Renal cortex interstitium (tissue), 11 donors: ENCODE measurements at regions not wholly inside any gene's neighbourhood (a gene's known extent, or its start where the extent isn't known, plus 50 kb on each side); places are given as distances from the start of the nearest gene placed in this dataset.

Source experiments
- DNase-seq, 11 donors: peaks; one replicate each; pipeline ENCODE4 v3.0.0-alpha.2; 2013; ENCODE audit warnings: low read depth in 9 of 11, low spot score in 4 of 11; ENCODE audit errors: extremely low read depth in 1 of 11

GRCh38 chr12:4117386-4118016, 156.1 kb upstream of the CCND2 start:
- DNase-seq, result no peak

GRCh38 chr12:4116251-4117111, 157.1 kb upstream of the CCND2 start:
- DNase-seq, result no peak

GRCh38 chr12:4115570-4115969, 158.0 kb upstream of the CCND2 start:
- DNase-seq, result no peak

GRCh38 chr12:4114986-4115385, 158.6 kb upstream of the CCND2 start:
- DNase-seq, result no peak

GRCh38 chr12:4112734-4113325, 160.7 kb upstream of the CCND2 start:
- DNase-seq, result no peak

GRCh38 chr12:4112290-4112689, 161.3 kb upstream of the CCND2 start:
- DNase-seq, result no peak

GRCh38 chr12:4111010-4111409, 162.6 kb upstream of the CCND2 start:
- no peak for DNase-seq

GRCh38 chr12:4109826-4110225, 163.7 kb upstream of the CCND2 start:
- no peak for DNase-seq

GRCh38 chr12:4108803-4109345, 164.7 kb upstream of the CCND2 start:
- no peak for DNase-seq

GRCh38 chr12:4107911-4108697, 165.5 kb upstream of the CCND2 start:
- DNase-seq, result no peak

GRCh38 chr12:4107436-4107878, 166.1 kb upstream of the CCND2 start:
- peak in 3 of 11 donors; percentile 18 to 51 (median 45) for DNase-seq

- DNase-seq, result no peak
Measured at GRCh38 chr12:4106621-4107020, 166.9 kb upstream of the CCND2 start.

GRCh38 chr12:4104722-4105244, 168.8 kb upstream of the CCND2 start:
- no peak for DNase-seq

GRCh38 chr12:4099276-4099675, 174.3 kb upstream of the CCND2 start:
- no peak for DNase-seq

GRCh38 chr12:4091016-4091743, 182.4 kb upstream of the CCND2 start:
- no peak for DNase-seq

- no peak for DNase-seq
Measured at GRCh38 chr12:4089956-4090355, 183.6 kb upstream of the CCND2 start.

GRCh38 chr12:4089121-4089606, 184.4 kb upstream of the CCND2 start:
- peak in 10 of 11 donors; percentile 31 to 76 (median 53) for DNase-seq

GRCh38 chr12:4088451-4088850, 185.1 kb upstream of the CCND2 start:
- DNase-seq, result no peak
